ENCODE measurements at regions not wholly inside any gene's neighbourhood (a gene's known extent, or its start where the extent isn't known, plus 50 kb on each side); places are given as distances from the start of the nearest gene placed in this dataset.

DNA sequence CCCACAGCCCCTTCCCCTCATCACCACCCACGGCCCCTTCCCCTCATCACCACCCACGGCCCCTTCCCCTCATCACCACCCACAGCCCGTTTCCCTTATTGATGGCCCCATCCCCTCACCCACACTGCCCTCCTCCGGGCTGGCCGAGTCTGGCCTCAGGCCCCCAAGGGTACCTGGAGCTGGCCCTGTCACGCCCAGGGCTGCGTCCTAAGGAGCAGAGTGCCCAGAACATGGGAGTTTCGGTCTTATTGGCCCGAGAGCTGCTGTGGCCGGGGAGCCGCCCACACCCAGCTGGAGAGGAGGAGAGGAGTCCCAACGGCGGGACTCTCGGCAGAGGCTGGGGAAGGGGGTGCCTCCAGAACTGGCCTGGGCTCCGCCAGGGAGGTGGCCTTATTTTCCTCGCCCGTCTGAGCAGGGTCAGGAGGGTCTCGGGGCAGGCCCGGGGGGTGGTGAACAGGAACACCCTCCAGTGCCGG is 182.3 kb downstream of the KIF26A start:
- no peak for TF ChIP-seq YY1 (IDR thresholded peaks at IDR 0.05)
- TF ChIP-seq TAF1 (conservative IDR thresholded peaks at IDR 0.05): no peak
